H1 (cell line): ENCODE measurements at regions not wholly inside any gene's neighbourhood (a gene's known extent, or its start where the extent isn't known, plus 50 kb on each side); places are given as distances from the start of the nearest gene placed in this dataset.

Experiments used
- ATF2 ChIP-seq: IDR thresholded peaks from 2 replicates; pipeline ENCODE4 v1.6.1; 2012; ENCODE audit warnings: low read length, inconsistent platforms
- BRCA1 ChIP-seq: IDR thresholded peaks from 2 replicates; pipeline ENCODE4 v1.6.1; 2012; ENCODE audit warnings: low read depth, low read length, improper control_type of control experiment
- CBX5 ChIP-seq: fragments of 300-800, 300-1000 bp; sonication (generic); IDR thresholded peaks from 2 replicates; pipeline ENCODE4 v1.7.1; 2016; ENCODE audit warnings: antibody characterized with exemption, low read length, low read depth
- EGR1 ChIP-seq: IDR thresholded peaks from 2 replicates; pipeline ENCODE4 v1.6.1; 2011; ENCODE audit warnings: low read depth, low read length, borderline replicate concordance
- EP300 ChIP-seq, 2 experiments: IDR thresholded peaks; 1 replicate in 1 of 2; 2 replicates in 1 of 2; pipeline ENCODE4 v1.6.1; 2011 to 2012; ENCODE audit warnings: low read depth in 2 of 2, low read length in 2 of 2, mild to moderate bottlenecking in 2 of 2, borderline replicate concordance in 1 of 2, inconsistent platforms in 1 of 2, moderate library complexity in 1 of 2
- POLR2A ChIP-seq, 2 experiments: IDR thresholded peaks; 1 replicate in 1 of 2; 2 replicates in 1 of 2; pipeline ENCODE4 v1.6.1; 2011; ENCODE audit warnings: low read depth in 2 of 2, low read length in 2 of 2, mild to moderate bottlenecking in 2 of 2; ENCODE audit errors: control extremely low read depth in 1 of 2
- POLR2AphosphoS5 ChIP-seq: IDR thresholded peaks from 2 replicates; pipeline ENCODE4 v1.6.1; 2011; ENCODE audit warnings: low read depth, low read length
- RFX5 ChIP-seq: IDR thresholded peaks from 2 replicates; pipeline ENCODE4 v1.6.1; 2011; ENCODE audit warnings: low read depth, low read length, improper control_type of control experiment, borderline replicate concordance
- RNF2 ChIP-seq: fragments of 200-900, 300-1000 bp; sonication (generic); IDR thresholded peaks from 2 replicates; pipeline ENCODE4 v1.7.1; 2016; ENCODE audit warnings: borderline replicate concordance, low read depth, mild to moderate bottlenecking, antibody characterized with exemption, low read length; ENCODE audit not compliant: poor library complexity, severe bottlenecking; ENCODE audit errors: missing control alignments
- SP1 ChIP-seq: IDR thresholded peaks from 2 replicates; pipeline ENCODE4 v1.6.1; 2011; ENCODE audit warnings: low read depth, low read length
- SRF ChIP-seq: IDR thresholded peaks from 2 replicates; pipeline ENCODE4 v1.6.1; 2011; ENCODE audit warnings: mild to moderate bottlenecking, low read depth, low read length, moderate library complexity
- YY1 ChIP-seq: IDR thresholded peaks from 2 replicates; pipeline ENCODE4 v1.6.1; 2011; ENCODE audit warnings: low read depth, mild to moderate bottlenecking, low read length
- TF ChIP-seq, protein P1 (sequence below), 3 experiments: IDR thresholded peaks; 1 replicate in 2 of 3; 2 replicates in 1 of 3; pipeline versions ENCODE4 v1.5.1 to v1.6.1; 2011; ENCODE audit warnings: low read length in 3 of 3, mild to moderate bottlenecking in 3 of 3, inconsistent platforms in 2 of 3, low read depth in 1 of 3, moderate library complexity in 1 of 3; ENCODE audit not compliant: insufficient read depth in 1 of 3; ENCODE audit errors: control extremely low read depth in 1 of 3

DNA sequence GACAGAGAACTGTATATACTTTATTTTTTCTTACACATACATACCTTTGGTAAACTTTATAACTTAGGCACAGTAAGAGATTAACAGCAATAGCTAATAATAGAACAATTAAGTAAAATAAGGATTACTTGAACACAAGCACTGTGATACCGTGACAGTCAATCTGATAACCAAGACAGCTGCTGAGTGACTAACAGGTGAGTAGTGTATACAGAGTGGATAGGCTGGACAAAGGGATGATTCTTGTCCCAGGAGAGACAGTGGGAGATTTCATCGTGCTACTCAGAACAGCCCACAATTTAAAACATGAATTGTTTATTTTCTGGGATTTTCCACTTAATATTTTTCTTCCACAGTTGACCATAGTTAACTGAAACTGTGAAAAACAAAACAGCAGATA is 411.8 kb downstream of the PPP1R2C start:
- TF ChIP-seq POLR2A (IDR thresholded peaks at IDR 0.05; ENCODE audit: control extremely low read depth in 1 of 2, low read depth in 2 of 2, low read length in 2 of 2) (no peak), BRCA1 (no peak), YY1 (no peak), SP1 (no peak), POLR2AphosphoS5 (no peak), EP300 (IDR thresholded peaks at IDR 0.05; ENCODE audit: borderline replicate concordance in 1 of 2, low read depth in 2 of 2, low read length in 2 of 2) (no peak), ATF2 (no peak), EGR1 (no peak), CBX5 (no peak), RFX5 (no peak), SRF (no peak), RNF2 (no peak)
- TF ChIP-seq, protein P1, sequence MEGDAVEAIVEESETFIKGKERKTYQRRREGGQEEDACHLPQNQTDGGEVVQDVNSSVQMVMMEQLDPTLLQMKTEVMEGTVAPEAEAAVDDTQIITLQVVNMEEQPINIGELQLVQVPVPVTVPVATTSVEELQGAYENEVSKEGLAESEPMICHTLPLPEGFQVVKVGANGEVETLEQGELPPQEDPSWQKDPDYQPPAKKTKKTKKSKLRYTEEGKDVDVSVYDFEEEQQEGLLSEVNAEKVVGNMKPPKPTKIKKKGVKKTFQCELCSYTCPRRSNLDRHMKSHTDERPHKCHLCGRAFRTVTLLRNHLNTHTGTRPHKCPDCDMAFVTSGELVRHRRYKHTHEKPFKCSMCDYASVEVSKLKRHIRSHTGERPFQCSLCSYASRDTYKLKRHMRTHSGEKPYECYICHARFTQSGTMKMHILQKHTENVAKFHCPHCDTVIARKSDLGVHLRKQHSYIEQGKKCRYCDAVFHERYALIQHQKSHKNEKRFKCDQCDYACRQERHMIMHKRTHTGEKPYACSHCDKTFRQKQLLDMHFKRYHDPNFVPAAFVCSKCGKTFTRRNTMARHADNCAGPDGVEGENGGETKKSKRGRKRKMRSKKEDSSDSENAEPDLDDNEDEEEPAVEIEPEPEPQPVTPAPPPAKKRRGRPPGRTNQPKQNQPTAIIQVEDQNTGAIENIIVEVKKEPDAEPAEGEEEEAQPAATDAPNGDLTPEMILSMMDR (IDR thresholded peaks at IDR 0.05; ENCODE audit: control extremely low read depth in 1 of 3, insufficient read depth in 1 of 3, low read depth in 1 of 3, low read length in 3 of 3): no peak
